Left lung (tissue), 4 donors: ENCODE measurements at regions not wholly inside any gene's neighbourhood (a gene's known extent, or its start where the extent isn't known, plus 50 kb on each side); places are given as distances from the start of the nearest gene placed in this dataset.

Experiments
- ATAC-seq: fragments of 200-7000 bp; cut with Tn5 transposase; one replicate; pipeline ENCODE4 v1.9.1; 2020; ENCODE audit warnings: moderate library complexity
- DNase-seq, 4 donors: peaks; one replicate each; pipeline ENCODE4 v3.0.0-alpha.2; 2013 to 2020
- H3K27ac ChIP-seq, 2 donors: fragments of 200-600 bp; sonication (generic) in 1 of 2; one replicate each; pipeline versions ENCODE4 v1.5.0 to v1.8.0; 2020 to 2021
- H3K27me3 ChIP-seq, 2 donors: fragments of 200-600 bp; sonication (generic) in 1 of 2; one replicate each; pipeline versions ENCODE4 v1.5.0 to v1.8.0; 2020 to 2021
- H3K36me3 ChIP-seq, 2 donors: fragments of 200-600 bp; sonication (generic) in 1 of 2; one replicate each; pipeline versions ENCODE4 v1.5.0 to v1.8.0; 2020 to 2021
- H3K4me1 ChIP-seq, 2 donors: fragments of 200-600 bp; one replicate each; pipeline ENCODE4 v1.8.0; 2021
- H3K4me3 ChIP-seq, 2 donors: fragments of 200-600 bp; sonication (generic) in 1 of 2; one replicate each; pipeline versions ENCODE4 v1.5.0 to v1.8.0; 2020 to 2021; ENCODE audit warnings: mild to moderate bottlenecking in 1 of 2
- H3K9me3 ChIP-seq, 2 donors: fragments of 200-600 bp; sonication (generic) in 1 of 2; one replicate each; pipeline versions ENCODE4 v1.5.0 to v1.8.0; 2020 to 2021
- intact Hi-C, 2 donors: fragments of 100-400 bp; cut with DNase I; formaldehyde crosslinking; loops; one replicate each; pipeline versions ENCODE4 v1.11.2 to v1.14.2; 2022
- TF ChIP-seq, protein P1 (sequence below), 2 donors: fragments of 200-600 bp; sonication (generic) in 1 of 2; IDR thresholded peaks; one replicate each; pipeline versions ENCODE4 v1.5.0 to v1.8.0; 2021; ENCODE audit warnings: antibody characterized with exemption in 2 of 2
- donor health status: DM: no; HTN: yes; CAD: no.
- donor health status: DM: no; HTN: no; CAD: no.

- Histone ChIP-seq H3K36me3 (no peaks in the 10 kb centered on the region), H3K4me1 (no peaks in the 10 kb centered on the region), H3K27ac (no peak overlapping the region), H3K9me3 (peaks cover 0 to 20% of the 10 kb centered on the region in 2 donors), H3K27me3 (no peaks in the 10 kb centered on the region), H3K4me3 (no peak overlapping the region)
- TF ChIP-seq, protein P1, sequence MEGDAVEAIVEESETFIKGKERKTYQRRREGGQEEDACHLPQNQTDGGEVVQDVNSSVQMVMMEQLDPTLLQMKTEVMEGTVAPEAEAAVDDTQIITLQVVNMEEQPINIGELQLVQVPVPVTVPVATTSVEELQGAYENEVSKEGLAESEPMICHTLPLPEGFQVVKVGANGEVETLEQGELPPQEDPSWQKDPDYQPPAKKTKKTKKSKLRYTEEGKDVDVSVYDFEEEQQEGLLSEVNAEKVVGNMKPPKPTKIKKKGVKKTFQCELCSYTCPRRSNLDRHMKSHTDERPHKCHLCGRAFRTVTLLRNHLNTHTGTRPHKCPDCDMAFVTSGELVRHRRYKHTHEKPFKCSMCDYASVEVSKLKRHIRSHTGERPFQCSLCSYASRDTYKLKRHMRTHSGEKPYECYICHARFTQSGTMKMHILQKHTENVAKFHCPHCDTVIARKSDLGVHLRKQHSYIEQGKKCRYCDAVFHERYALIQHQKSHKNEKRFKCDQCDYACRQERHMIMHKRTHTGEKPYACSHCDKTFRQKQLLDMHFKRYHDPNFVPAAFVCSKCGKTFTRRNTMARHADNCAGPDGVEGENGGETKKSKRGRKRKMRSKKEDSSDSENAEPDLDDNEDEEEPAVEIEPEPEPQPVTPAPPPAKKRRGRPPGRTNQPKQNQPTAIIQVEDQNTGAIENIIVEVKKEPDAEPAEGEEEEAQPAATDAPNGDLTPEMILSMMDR (IDR thresholded peaks at IDR 0.05) = no peak
- DNase-seq = no peak
- intact Hi-C loops = no loop called here
- no peak for ATAC-seq
Measured at GRCh38 chr2:13611939-13612338, 895.2 kb downstream of the TRIB2 start.

DNA sequence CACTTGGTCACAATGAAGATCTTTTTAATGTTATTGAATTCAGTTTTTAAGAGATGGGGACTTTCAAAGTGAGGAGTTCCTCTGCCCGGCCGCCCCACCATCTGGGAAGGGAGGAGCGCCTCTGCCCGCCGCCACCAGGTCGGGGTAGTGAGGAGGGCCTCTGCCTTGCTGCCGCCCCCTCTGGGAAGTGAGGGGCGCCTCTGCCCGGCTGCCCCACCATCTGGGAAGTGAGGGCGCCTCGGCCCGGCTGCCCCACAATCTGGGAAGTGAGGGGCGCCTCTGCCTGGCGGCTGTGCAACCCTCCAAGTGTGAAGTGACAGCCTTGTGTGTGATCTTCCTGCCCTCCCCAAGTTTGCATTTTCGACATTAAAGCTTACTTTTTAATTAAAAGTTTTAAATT, 899.3 kb downstream of the TRIB2 start:
- no peaks in the 10 kb centered on the region for H3K4me1 ChIP-seq
- no peak overlapping the region for H3K4me3 ChIP-seq
- DNase-seq = peak in 1 of 4 donors; percentile 67
- no peak for ATAC-seq
- no peaks in the 10 kb centered on the region for H3K36me3 ChIP-seq
- TF ChIP-seq, protein P1 (IDR thresholded peaks at IDR 0.05) = no peak
- intact Hi-C loops = no loop called here
- no peak overlapping the region for H3K27ac ChIP-seq
- H3K27me3 ChIP-seq = no peaks in the 10 kb centered on the region
- peaks cover 0 to 25% of the 10 kb centered on the region in 2 donors for H3K9me3 ChIP-seq

DNA sequence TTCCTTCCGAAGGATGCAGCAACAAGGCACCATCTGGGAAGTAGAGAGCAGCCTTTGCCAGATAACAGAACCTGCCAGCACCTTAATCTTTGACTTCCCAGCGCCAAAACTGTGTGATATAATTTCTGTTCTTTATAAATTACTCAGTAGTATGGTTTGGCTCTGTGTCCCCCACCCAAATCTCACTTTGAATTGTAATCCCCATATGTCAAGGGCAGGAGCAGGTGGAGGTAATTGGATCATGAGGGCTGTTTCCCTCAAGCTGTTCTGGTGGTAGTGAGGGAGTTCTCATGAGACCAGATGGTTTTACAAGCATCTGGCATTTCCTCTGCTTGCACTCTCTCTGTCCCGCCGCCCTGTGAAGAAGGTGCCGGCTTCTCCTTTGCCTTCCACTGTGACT, 899.9 kb downstream of the TRIB2 start:
- intact Hi-C loops = no loop called here

DNA sequence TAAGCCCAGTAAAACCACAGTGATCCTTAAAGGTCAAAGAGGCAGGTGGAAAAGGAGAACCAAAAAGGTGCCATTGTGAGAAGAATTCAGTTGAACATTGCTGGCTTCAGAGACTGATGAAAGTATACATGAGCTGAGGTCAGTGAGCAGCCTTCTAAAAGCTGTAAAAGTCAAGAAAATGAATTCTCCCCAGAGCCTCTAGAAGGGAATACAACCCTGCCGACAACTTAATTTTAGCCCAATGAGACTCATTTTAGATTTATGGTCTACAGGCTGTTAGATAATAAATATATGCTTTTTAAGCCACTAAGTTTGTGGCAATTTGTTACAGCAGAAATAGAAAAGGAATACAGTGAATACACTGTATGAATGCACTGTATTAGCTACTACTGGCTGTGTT, 911.4 kb downstream of the TRIB2 start:
- Histone ChIP-seq H3K4me1 (no peaks in the 10 kb centered on the region), H3K9me3 (no peaks in the 10 kb centered on the region), H3K36me3 (no peaks in the 10 kb centered on the region), H3K27ac (no peak overlapping the region), H3K4me3 (no peak overlapping the region), H3K27me3 (no peaks in the 10 kb centered on the region)
- no peak for ATAC-seq
- TF ChIP-seq, protein P1 (IDR thresholded peaks at IDR 0.05) = no peak
- no peak for DNase-seq
- intact Hi-C loops = no loop called here

More for the DNA sequence above, 899.9 kb downstream of the TRIB2 start:
- no peaks in the 10 kb centered on the region for H3K27me3 ChIP-seq
- no peak for DNase-seq
- ATAC-seq = no peak
- no peak overlapping the region for H3K4me3 ChIP-seq
- no peaks in the 10 kb centered on the region for H3K4me1 ChIP-seq
- TF ChIP-seq, protein P1 (IDR thresholded peaks at IDR 0.05) = no peak
- H3K36me3 ChIP-seq = no peaks in the 10 kb centered on the region
- peaks cover 0 to 25% of the 10 kb centered on the region in 2 donors for H3K9me3 ChIP-seq
- H3K27ac ChIP-seq = no peak overlapping the region

DNA sequence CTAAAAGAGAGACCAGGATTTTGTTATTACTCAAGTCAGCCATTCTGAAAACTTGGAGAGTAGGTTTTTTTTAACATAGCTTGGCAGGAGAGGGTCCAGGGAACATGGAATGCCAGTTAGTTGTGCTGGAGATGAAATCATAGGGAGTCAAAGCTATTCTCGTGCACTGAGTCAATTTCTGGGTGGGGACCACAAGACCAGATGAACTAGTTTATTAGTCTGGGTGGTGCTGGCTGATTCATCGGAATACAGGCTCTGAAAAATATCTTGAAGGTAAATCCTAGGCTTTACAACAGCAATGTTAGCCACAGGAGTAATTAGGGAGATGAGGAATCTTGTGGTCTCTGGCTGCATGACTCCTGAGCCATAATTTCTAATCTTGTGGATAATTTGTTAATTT, 921.4 kb downstream of the TRIB2 start:
- intact Hi-C loops = no loop called here
- no peak for DNase-seq
- TF ChIP-seq, protein P1 (IDR thresholded peaks at IDR 0.05) = no peak

More for the DNA sequence above, 921.4 kb downstream of the TRIB2 start:
- ATAC-seq = no peak
- Histone ChIP-seq H3K4me3 (no peak overlapping the region), H3K36me3 (no peaks in the 10 kb centered on the region), H3K27ac (no peak overlapping the region), H3K4me1 (no peaks in the 10 kb centered on the region), H3K27me3 (no peaks in the 10 kb centered on the region), H3K9me3 (peaks cover 0 to 19% of the 10 kb centered on the region in 2 donors)
